HepG2 (cell line): ENCODE measurements at regions not wholly inside any gene's neighbourhood (a gene's known extent, or its start where the extent isn't known, plus 50 kb on each side); places are given as distances from the start of the nearest gene placed in this dataset.

ENCODE experiments used
- POLR2A ChIP-seq, 2 experiments: IDR thresholded peaks; 2 replicates each; pipeline ENCODE4 v1.6.1; 2011; ENCODE audit warnings: low read depth in 2 of 2, low read length in 2 of 2, mild to moderate bottlenecking in 1 of 2, moderate library complexity in 1 of 2; ENCODE audit not compliant: insufficient read depth in 1 of 2
- ZKSCAN1 ChIP-seq: fragments of 150-350 bp; IDR thresholded peaks from 2 replicates; pipeline ENCODE4 v1.6.1; 2014; ENCODE audit warnings: low read length
- TF ChIP-seq, protein P1 (sequence below): sonication (generic); formaldehyde crosslinking; IDR thresholded peaks from 2 replicates; pipeline ENCODE4 v1.4.0; 2020; ENCODE audit warnings: mild to moderate bottlenecking, missing genetic modification reagents, borderline replicate concordance

DNA sequence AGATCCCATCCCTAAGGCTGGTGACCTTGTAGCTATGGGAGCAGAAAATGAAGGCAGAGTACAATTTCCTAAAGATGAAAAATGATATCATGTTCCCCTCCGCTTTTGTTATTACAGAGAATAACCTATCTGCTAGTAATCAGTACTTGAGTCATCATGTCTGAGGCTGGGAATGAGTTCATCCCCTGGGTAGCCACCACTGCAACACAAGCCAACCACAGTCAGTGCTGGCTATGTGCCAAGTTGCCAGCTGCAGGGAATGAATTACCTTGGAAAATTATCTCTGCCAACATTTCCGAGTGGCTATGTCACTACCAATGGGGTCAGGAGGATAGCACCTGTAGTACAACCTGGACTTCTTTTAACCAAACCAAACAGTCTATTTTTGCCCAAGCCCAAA is 1094.7 kb upstream of the DDX18 start:
- TF ChIP-seq, protein P1, sequence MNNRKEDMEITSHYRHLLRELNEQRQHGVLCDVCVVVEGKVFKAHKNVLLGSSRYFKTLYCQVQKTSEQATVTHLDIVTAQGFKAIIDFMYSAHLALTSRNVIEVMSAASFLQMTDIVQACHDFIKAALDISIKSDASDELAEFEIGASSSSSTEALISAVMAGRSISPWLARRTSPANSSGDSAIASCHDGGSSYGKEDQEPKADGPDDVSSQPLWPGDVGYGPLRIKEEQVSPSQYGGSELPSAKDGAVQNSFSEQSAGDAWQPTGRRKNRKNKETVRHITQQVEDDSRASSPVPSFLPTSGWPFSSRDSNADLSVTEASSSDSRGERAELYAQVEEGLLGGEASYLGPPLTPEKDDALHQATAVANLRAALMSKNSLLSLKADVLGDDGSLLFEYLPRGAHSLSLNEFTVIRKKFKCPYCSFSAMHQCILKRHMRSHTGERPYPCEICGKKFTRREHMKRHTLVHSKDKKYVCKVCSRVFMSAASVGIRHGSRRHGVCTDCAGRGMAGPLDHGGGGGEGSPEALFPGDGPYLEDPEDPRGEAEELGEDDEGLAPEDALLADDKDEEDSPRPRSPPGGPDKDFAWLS (CRISPR knock-in tag), result no peak
- TF ChIP-seq POLR2A (IDR thresholded peaks at IDR 0.05; ENCODE audit: insufficient read depth in 1 of 2, low read depth in 2 of 2, low read length in 2 of 2) (no peak), ZKSCAN1 (no peak)
